COLO829 (cell line): ENCODE measurements at regions not wholly inside any gene's neighbourhood (a gene's known extent, or its start where the extent isn't known, plus 50 kb on each side); places are given as distances from the start of the nearest gene placed in this dataset.

Experiments used
- DNase-seq: peaks from one replicate; pipeline ENCODE4 v3.0.0; 2012; ENCODE audit warnings: low spot score

- DNase-seq = no peak
These were observed 128.1 kb upstream of the E2F8 start for GRCh38 chr11:19368726-19369375.

DNA sequence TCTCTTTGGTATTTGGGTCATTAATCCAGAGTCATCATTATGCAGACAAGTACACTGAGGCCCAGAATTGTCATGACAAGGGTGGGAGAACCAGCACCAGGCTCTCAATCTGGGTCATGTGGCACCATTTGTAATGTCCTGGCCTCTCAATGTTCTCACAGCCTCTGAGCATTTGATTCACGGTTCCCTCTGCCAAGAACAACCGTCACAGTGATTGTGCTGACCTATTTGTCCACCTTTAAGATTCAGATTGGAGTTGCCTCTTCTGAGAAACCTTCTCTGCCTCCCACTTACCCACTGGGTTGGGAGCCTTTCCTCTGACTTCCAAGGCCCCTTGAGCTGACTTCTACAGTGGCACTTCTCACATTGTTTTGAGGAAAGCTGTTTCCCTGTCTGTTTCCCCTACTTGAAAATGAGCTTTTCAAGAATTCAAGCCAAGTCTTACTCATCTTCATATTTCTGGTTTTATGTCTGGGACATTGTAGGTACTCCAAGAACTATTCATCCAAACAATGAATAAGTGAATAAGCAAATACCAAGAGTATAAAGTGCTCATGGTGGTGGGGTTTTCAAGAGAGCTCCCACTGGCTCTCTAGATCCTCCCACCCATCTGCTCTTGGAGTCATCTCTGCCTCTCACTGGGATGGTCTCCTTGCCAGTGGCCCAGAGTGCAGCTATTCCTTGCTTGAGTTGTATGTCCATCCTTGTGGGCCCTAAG, 126.4 kb upstream of the E2F8 start:
- no peak for DNase-seq

DNA sequence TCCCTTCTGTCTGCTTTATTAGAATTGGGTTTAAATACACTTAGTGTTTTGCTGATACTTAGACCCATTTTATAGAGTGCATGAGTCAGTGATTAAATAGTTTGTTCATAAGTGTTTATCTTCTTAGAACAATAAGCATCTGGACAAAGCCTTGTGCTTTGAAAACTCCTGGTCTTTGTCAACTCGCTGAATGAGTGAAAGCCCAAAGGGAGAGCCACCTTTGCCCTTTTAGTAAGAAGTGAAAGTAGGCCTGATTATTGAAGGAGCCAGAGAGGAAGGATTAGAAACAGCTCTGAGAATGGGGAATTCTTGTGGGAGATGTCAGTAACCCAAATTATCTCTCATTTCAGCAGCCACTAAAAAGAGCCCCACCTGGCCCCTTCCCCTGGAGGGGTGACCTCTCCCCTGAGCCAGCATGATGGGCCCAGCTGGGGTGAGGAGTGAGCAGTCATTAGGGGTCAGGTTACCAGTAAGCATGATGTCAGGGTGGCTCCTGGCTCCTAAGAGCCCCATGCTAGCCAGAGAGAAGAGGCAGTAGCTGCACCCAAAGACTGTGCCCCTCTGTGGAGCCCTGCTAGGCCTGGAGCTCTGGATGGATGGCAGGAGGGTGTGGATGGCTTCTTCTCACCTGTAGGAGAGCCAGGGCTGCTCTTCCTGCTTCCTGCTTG, 125.1 kb upstream of the E2F8 start:
- no peak for DNase-seq

DNA sequence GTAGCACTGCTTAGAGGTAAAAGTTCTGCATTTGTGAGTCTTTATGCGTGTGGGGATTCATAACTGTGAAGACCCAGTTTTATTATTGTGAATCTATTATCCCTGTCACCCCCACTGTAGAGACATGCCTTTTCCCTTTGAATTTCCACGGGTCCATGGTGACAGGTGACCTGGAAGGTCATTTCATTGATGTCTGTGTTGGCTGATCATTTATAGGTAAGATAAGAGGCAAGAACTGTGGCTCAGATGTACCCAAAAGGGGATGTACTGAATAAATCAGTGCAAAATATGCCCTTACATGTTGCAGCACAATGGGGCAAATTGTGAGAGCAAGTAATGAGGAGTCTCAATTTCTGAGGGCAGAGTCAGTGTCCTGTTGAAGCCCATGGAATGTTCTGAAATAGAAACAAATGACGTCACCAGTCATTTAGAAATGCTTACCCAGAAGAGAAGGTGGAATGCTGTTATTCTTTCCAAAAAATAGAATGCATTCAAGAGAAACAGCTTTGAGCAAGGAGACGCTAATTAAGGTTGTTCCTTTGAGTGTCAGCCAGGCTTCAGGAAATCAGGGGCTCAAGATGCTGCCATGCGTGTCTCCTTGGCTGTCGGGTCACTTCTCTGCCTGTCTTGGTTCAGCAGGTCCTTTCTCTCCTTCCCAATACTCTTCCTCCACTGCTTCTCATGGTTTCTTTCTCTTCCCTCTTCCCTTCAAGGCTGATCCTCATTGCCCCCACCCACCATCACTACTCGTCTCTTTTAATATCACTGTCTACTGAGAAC, 118.7 kb upstream of the E2F8 start:
- DNase-seq = no peak

DNA sequence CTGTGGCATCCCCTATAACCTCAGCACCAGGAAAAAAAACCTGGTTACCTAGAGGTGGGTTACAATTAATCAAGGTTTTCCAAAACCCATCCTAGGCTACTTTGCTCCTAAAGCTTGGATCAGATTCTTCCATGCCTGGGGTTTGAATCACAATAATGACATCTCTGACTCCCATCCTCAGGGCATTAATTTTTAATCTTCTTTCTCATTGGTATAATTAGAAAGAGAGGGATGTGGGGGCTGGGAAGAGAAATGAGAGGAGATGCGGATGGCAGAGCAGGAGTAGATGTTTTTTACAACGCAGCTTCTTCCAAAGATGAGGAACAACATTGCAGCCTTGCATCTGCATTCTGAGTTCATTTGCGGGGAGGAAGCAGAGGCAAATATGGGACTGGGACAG, 117.2 kb upstream of the E2F8 start:
- no peak for DNase-seq

- no peak for DNase-seq
These were observed 114.9 kb upstream of the E2F8 start for GRCh38 chr11:19355601-19356000.

- no peak for DNase-seq
These were observed 112.6 kb upstream of the E2F8 start for GRCh38 chr11:19353287-19353850.

DNA sequence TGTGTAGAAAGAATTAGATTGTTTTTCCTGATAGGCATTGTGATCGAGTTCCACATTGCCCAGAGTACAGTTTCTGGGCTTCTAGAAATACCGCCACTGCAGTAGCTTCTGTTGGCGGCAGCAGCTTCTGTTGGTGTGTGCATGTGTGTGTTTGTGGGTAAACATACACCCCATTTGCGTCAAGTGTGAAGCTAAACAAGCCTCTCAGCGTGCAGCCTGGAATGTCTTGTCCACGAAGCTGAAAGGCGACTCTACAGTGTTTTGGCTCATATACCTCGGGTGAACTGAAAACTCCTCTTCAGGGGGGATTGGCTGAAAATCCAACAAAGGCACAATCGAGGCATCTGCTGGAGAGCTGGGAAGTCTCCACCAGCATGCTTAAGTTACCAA, 112.0 kb upstream of the E2F8 start:
- DNase-seq = no peak

GRCh38 chr11:19352072-19352770, 111.5 kb upstream of the E2F8 start:
- no peak for DNase-seq

GRCh38 chr11:19351426-19351825, 110.7 kb upstream of the E2F8 start:
- no peak for DNase-seq

GRCh38 chr11:19350160-19350559, 109.4 kb upstream of the E2F8 start:
- DNase-seq = no peak

DNA sequence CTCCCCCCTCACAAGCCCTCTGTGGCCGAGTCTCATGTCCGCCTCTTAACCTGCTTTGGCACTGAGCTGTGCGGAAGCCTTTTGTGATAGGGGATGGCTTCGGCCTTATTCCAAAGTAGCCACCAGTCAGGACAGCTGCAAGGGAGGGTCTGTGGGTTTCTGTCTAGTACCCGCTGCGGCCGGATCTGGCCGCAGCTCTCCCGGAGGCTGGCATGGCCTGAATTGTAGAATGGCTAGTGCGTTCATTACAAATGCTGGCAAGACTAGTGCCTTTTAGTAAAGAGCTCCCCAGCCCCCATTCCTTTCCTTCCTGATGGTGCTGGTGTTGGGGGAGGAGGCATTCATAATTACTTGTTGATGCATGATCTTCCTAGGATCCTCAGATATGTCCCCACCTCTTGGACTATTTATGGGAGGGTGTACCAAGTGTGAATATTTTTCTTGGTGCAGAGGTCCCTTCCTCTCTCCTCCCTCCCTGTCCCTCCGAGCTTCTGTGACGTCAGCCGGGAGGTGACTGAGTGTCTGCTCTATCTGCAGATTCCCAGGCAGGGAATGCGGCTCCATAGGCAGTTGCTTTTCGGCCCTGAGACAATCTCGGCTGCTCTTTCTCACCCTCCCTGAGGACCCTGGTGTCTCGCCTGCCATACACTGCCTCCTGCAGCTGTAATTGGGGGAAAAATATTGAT, 108.7 kb upstream of the E2F8 start:
- no peak for DNase-seq

- DNase-seq = no peak
These were observed 107.2 kb upstream of the E2F8 start for GRCh38 chr11:19347911-19348310.

- no peak for DNase-seq
These were observed 105.3 kb upstream of the E2F8 start for GRCh38 chr11:19345848-19346681.

GRCh38 chr11:19345519-19345847, 104.7 kb upstream of the E2F8 start:
- DNase-seq = no peak

GRCh38 chr11:19344661-19345518, 104.1 kb upstream of the E2F8 start:
- no peak for DNase-seq

DNA sequence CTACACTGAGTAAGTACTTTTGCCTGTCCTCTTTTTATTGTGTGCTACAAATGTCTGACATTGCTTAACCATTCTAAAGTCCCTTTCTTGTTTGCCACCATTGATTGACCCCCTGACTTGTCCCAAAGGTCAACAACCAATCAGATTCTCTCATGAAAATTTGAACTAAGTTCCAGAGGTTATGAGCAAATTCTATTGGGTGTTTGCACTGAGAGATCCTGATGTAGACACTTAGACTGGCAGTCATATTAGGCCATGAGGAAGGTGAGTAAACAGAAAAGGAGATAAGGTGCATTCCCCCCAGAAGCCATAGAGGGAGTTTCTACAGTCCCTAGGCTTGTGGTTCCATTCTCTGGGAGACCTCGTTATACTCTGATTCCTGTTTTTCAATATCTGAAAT, 101.3 kb upstream of the E2F8 start:
- no peak for DNase-seq

DNA sequence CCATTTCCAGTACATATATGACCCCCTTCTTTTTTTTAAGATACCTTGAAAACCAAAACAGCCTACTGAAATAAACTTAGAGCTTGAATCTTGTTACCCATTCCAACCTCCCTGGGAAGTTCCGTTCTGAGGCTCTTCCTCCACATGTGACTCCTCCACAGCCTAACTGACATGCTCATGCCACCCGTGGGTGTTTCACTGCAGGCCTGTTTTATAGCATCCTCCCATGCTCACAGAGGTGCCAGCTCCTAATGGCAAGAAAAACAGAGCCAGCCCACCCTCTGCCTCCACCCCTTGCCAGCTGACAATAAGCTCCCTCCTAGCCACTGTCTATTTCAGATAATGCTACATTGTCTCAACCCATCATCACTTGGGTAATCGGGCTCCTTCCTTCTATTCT, 97.6 kb upstream of the E2F8 start:
- DNase-seq = no peak

- DNase-seq = no peak
These were observed 97.0 kb upstream of the E2F8 start for GRCh38 chr11:19337779-19338178.
